Kidney (tissue), 13 donors: ENCODE measurements at regions not wholly inside any gene's neighbourhood (a gene's known extent, or its start where the extent isn't known, plus 50 kb on each side); places are given as distances from the start of the nearest gene placed in this dataset.

Experiments
- DNase-seq, 5 donors: peaks; one replicate each; pipeline ENCODE4 v3.0.0-alpha.2; 2013 to 2020
- FAIRE-seq: peaks from 2 replicates; lab custom pipeline; 2012; peaks lifted over from hg19 to GRCh38; lab: Jason Lieb, UNC
- H3K27ac ChIP-seq, 2 donors: one replicate each; pipeline ENCODE4 v1.7.0; 2013; ENCODE audit warnings: low read depth in 2 of 2, low read length in 2 of 2, inconsistent platforms in 1 of 2
- H3K27me3 ChIP-seq: one replicate; pipeline ENCODE4 v1.7.1; 2013; ENCODE audit warnings: low read length, inconsistent platforms; ENCODE audit not compliant: control insufficient read depth, insufficient read depth
- H3K36me3 ChIP-seq, 3 donors: one replicate each; pipeline versions ENCODE4 v1.7.0 to v1.7.1; 2013; ENCODE audit warnings: low read length in 3 of 3, control low read depth in 1 of 3, inconsistent platforms in 1 of 3; ENCODE audit not compliant: insufficient read depth in 3 of 3, control insufficient read depth in 2 of 3
- H3K4me1 ChIP-seq, 3 donors: one replicate each; pipeline versions ENCODE4 v1.7.0 to v1.7.1; 2013; ENCODE audit warnings: low read length in 3 of 3, inconsistent platforms in 1 of 3, low read depth in 1 of 3; ENCODE audit not compliant: control insufficient read depth in 2 of 3, insufficient read depth in 2 of 3
- H3K4me3 ChIP-seq, 3 donors: one replicate each; pipeline versions ENCODE4 v1.7.0 to v1.8.1; 2013; ENCODE audit warnings: low read length in 3 of 3, control low read depth in 1 of 3, inconsistent platforms in 1 of 3
- H3K9ac ChIP-seq, 3 donors: one replicate each; pipeline versions ENCODE4 v1.7.0 to v1.7.1; 2013; ENCODE audit warnings: low read length in 3 of 3, control low read depth in 1 of 3, inconsistent platforms in 1 of 3
- H3K9me3 ChIP-seq, 3 donors: one replicate each; pipeline versions ENCODE4 v1.7.0 to v1.7.1; 2013; ENCODE audit warnings: low read length in 3 of 3, control low read depth in 1 of 3, inconsistent platforms in 1 of 3; ENCODE audit not compliant: control insufficient read depth in 2 of 3, insufficient read depth in 1 of 3
- CTCF ChIP-seq: IDR thresholded peaks from 3 replicates; pipeline ENCODE4 v1.5.1; 2012; ENCODE audit warnings: mild to moderate bottlenecking, moderate library complexity, borderline replicate concordance; ENCODE audit not compliant: insufficient read depth; ENCODE audit errors: extremely low read depth
- intact Hi-C: fragments of 100-400 bp; cut with DNase I; formaldehyde crosslinking; loops from one replicate; pipeline ENCODE4 v1.11.1; 2022
- donor health status: control.
- donor health status: control.
- donor health status: control.
- donor health status: control.
- donor health status: control.
- donor health status: DM: yes; HTN: yes; CAD: no.
- donor health status: Normal renal cell carcinoma (clear cell type).

GRCh38 chr18:8507361-8507760 is 101.9 kb upstream of the RAB12 start:
- DNase-seq = peak in 1 of 5 donors; percentile 19

GRCh38 chr18:8507915-8508705 is 101.1 kb upstream of the RAB12 start:
- Histone ChIP-seq H3K4me3 (no peak overlapping the region), H3K27ac (no peak overlapping the region), H3K9me3 (no peaks in the 10 kb centered on the region), H3K9ac (no peak overlapping the region), H3K27me3 (no peaks in the 10 kb centered on the region), H3K4me1 (no peaks in the 10 kb centered on the region), H3K36me3 (no peaks in the 10 kb centered on the region)
- TF ChIP-seq CTCF = no peak
- FAIRE-seq (no peak), DNase-seq (no peak)
- intact Hi-C loops = no loop called here

More at GRCh38 chr18:8507361-8507760, 101.9 kb upstream of the RAB12 start:
- FAIRE-seq = no peak
- intact Hi-C loops = no loop called here
- Histone ChIP-seq H3K9ac (no peak overlapping the region), H3K4me3 (no peak overlapping the region), H3K9me3 (no peaks in the 10 kb centered on the region), H3K4me1 (no peaks in the 10 kb centered on the region), H3K36me3 (no peaks in the 10 kb centered on the region), H3K27me3 (no peaks in the 10 kb centered on the region), H3K27ac (no peak overlapping the region)
- TF ChIP-seq CTCF = no peak

- Histone ChIP-seq H3K4me3 (no peak overlapping the region), H3K27me3 (no peaks in the 10 kb centered on the region), H3K4me1 (no peaks in the 10 kb centered on the region), H3K36me3 (no peaks in the 10 kb centered on the region), H3K27ac (no peak overlapping the region), H3K9ac (no peak overlapping the region), H3K9me3 (no peaks in the 10 kb centered on the region)
- no peak for DNase-seq
- no peak for TF ChIP-seq CTCF
- intact Hi-C loops = no loop called here
- no peak for FAIRE-seq
These were observed 96.0 kb upstream of the RAB12 start for GRCh38 chr18:8513249-8513648.
